WTC11 (cell line): ENCODE measurements at regions not wholly inside any gene's neighbourhood (a gene's known extent, or its start where the extent isn't known, plus 50 kb on each side); places are given as distances from the start of the nearest gene placed in this dataset.

Experiments
- ATAC-seq: fragments of 200-7000 bp; cut with Tn5 transposase; 2 replicates; pipeline ENCODE4 v1.10.0; 2021; ENCODE audit warnings: mild to moderate bottlenecking, moderate library complexity
- CTCF ChIA-PET: fragments of 300-600 bp; sonication (Branson Sonifier 250); formaldehyde crosslinking; loops from one replicate; lab custom pipeline; 2021; ENCODE audit warnings: antibody characterized with exemption; lab: Charles Lee
- POLR2A ChIA-PET: fragments of 350-600 bp; sonication (Branson Sonifier 250); formaldehyde crosslinking; loops from one replicate; lab custom pipeline; 2021; ENCODE audit warnings: antibody characterized with exemption; lab: Charles Lee
- DNase-seq: peaks from one replicate; pipeline ENCODE4 v3.0.0; 2021; ENCODE audit warnings: low spot score
- H3K27ac Mint-ChIP-seq: 2 replicates; pipeline ENCODE4 v1.8.0; 2021; ENCODE audit warnings: mixed read lengths
- H3K27me3 Mint-ChIP-seq: 2 replicates; pipeline ENCODE4 v1.8.0; 2021; ENCODE audit warnings: low read depth, mild to moderate bottlenecking, moderate library complexity, mixed read lengths
- H3K36me3 Mint-ChIP-seq: 2 replicates; pipeline ENCODE4 v1.8.0; 2021; ENCODE audit warnings: mixed read lengths
- H3K4me1 Mint-ChIP-seq: 2 replicates; pipeline ENCODE4 v1.8.0; 2022; ENCODE audit warnings: mixed read lengths
- H3K4me3 Mint-ChIP-seq: 2 replicates; pipeline ENCODE4 v1.8.0; 2021; ENCODE audit warnings: mild to moderate bottlenecking, moderate library complexity, mixed read lengths
- H3K9me3 Mint-ChIP-seq: 2 replicates; pipeline ENCODE4 v1.8.0; 2021; ENCODE audit warnings: mixed read lengths
- CREM ChIP-seq: sonication (generic); formaldehyde crosslinking; IDR thresholded peaks from 2 replicates; pipeline ENCODE4 v1.8.1; 2022; ENCODE audit warnings: mild to moderate bottlenecking, missing genetic modification reagents, moderate library complexity
- E2F4 ChIP-seq: sonication (generic); formaldehyde crosslinking; IDR thresholded peaks from 2 replicates; pipeline ENCODE4 v1.8.1; 2022; ENCODE audit warnings: low read depth, mild to moderate bottlenecking, moderate library complexity, missing genetic modification reagents, borderline replicate concordance
- ELF4 ChIP-seq: sonication (generic); formaldehyde crosslinking; IDR thresholded peaks from 2 replicates; pipeline ENCODE4 v1.8.1; 2022; ENCODE audit warnings: low read depth, mild to moderate bottlenecking, moderate library complexity, missing genetic modification reagents
- GABPB1 ChIP-seq: sonication (generic); formaldehyde crosslinking; IDR thresholded peaks from 2 replicates; pipeline ENCODE4 v1.8.1; 2023; ENCODE audit warnings: mild to moderate bottlenecking, missing genetic modification reagents
- GTF2I ChIP-seq: fragments of 250-450 bp; sonication (Bioruptor Pico); conservative IDR thresholded peaks from 2 replicates; pipeline ENCODE4 v1.4.0; 2021; ENCODE audit warnings: mild to moderate bottlenecking
- MAX ChIP-seq: sonication (generic); formaldehyde crosslinking; IDR thresholded peaks from 2 replicates; pipeline ENCODE4 v1.8.0; 2022; ENCODE audit warnings: mild to moderate bottlenecking, missing genetic modification reagents
- MXD4 ChIP-seq: fragments of 250-450 bp; sonication (Bioruptor Pico); IDR thresholded peaks from 2 replicates; pipeline ENCODE4 v1.8.0; 2021; ENCODE audit warnings: mild to moderate bottlenecking, moderate library complexity, borderline replicate concordance
- STAT6 ChIP-seq: sonication (generic); formaldehyde crosslinking; conservative IDR thresholded peaks from 2 replicates; pipeline ENCODE4 v1.8.1; 2023; ENCODE audit warnings: mild to moderate bottlenecking, low read depth, missing genetic modification reagents, moderate library complexity
- TCF7 ChIP-seq: sonication (generic); formaldehyde crosslinking; IDR thresholded peaks from 2 replicates; pipeline ENCODE4 v1.8.0; 2022; ENCODE audit warnings: mild to moderate bottlenecking, low read depth, missing genetic modification reagents, moderate library complexity
- TEAD4 ChIP-seq: sonication (generic); formaldehyde crosslinking; IDR thresholded peaks from 2 replicates; pipeline ENCODE4 v1.8.0; 2022; ENCODE audit warnings: mild to moderate bottlenecking, missing genetic modification reagents
- ZBTB21 ChIP-seq: sonication (generic); formaldehyde crosslinking; IDR thresholded peaks from 2 replicates; pipeline ENCODE4 v1.8.1; 2023; ENCODE audit warnings: mild to moderate bottlenecking, missing genetic modification reagents, borderline replicate concordance
- ZNF317 ChIP-seq: sonication (generic); formaldehyde crosslinking; IDR thresholded peaks from 2 replicates; pipeline ENCODE4 v1.8.1; 2023; ENCODE audit warnings: low read depth, mild to moderate bottlenecking, moderate library complexity, missing genetic modification reagents, borderline replicate concordance
- ZNF532 ChIP-seq: fragments of 250-450 bp; sonication (Bioruptor Pico); IDR thresholded peaks from 2 replicates; pipeline ENCODE4 v1.9.0; 2021; ENCODE audit warnings: mild to moderate bottlenecking, borderline replicate concordance
- ZNF671 ChIP-seq: fragments of 250-450 bp; sonication (Bioruptor Pico); IDR thresholded peaks from 2 replicates; pipeline ENCODE4 v1.8.0; 2021; ENCODE audit warnings: mild to moderate bottlenecking
- TF ChIP-seq, protein P1 (sequence below): sonication (generic); formaldehyde crosslinking; IDR thresholded peaks from 2 replicates; pipeline ENCODE4 v1.8.1; 2022; ENCODE audit warnings: missing genetic modification reagents, borderline replicate concordance
- TF ChIP-seq, protein P2 (sequence below): sonication (generic); formaldehyde crosslinking; IDR thresholded peaks from 2 replicates; pipeline ENCODE4 v1.8.1; 2022; ENCODE audit warnings: mild to moderate bottlenecking, missing genetic modification reagents, moderate library complexity, borderline replicate concordance
- TF ChIP-seq, protein P3 (sequence below): fragments of 250-450 bp; sonication (Bioruptor Pico); conservative IDR thresholded peaks from 2 replicates; pipeline ENCODE4 v1.9.0; 2021; ENCODE audit warnings: mild to moderate bottlenecking

DNA sequence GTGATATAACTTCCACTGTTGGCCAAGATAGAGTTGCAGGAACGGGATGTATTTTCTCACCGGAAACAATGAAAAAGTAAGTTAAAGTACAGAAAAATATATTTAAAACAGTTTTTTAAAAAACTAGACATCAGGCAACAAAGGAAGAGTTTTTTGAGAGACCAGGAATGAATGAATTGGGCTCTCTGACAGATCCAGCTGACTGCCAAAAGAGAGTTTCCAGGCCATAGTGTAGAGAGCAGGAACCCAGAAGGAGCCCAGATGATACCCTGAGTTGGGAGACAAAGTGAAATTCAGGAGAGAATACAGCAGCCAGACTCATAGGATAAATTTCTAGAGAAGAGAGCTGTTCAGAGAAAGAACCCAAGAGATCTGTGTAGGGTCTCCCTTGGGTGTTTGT, 362.6 kb upstream of the SMIM21 start:
- H3K36me3 Mint-ChIP-seq: peaks cover 6% of the 10 kb centered on the region; the same call in 1 of the 2 replicates
- no peak for DNase-seq
- TF ChIP-seq MXD4 (CRISPR knock-in tag) (no peak), ZNF671 (CRISPR knock-in tag) (no peak), TCF7 (no peak), GABPB1 (CRISPR knock-in tag) (no peak), CREM (CRISPR knock-in tag) (no peak), TEAD4 (CRISPR knock-in tag) (no peak)
- TF ChIP-seq, protein P1, sequence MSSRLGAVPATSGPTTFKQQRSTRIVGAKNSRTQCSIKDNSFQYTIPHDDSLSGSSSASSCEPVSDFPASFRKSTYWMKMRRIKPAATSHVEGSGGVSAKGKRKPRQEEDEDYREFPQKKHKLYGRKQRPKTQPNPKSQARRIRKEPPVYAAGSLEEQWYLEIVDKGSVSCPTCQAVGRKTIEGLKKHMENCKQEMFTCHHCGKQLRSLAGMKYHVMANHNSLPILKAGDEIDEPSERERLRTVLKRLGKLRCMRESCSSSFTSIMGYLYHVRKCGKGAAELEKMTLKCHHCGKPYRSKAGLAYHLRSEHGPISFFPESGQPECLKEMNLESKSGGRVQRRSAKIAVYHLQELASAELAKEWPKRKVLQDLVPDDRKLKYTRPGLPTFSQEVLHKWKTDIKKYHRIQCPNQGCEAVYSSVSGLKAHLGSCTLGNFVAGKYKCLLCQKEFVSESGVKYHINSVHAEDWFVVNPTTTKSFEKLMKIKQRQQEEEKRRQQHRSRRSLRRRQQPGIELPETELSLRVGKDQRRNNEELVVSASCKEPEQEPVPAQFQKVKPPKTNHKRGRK (CRISPR knock-in tag): no peak
- TF ChIP-seq, protein P2, sequence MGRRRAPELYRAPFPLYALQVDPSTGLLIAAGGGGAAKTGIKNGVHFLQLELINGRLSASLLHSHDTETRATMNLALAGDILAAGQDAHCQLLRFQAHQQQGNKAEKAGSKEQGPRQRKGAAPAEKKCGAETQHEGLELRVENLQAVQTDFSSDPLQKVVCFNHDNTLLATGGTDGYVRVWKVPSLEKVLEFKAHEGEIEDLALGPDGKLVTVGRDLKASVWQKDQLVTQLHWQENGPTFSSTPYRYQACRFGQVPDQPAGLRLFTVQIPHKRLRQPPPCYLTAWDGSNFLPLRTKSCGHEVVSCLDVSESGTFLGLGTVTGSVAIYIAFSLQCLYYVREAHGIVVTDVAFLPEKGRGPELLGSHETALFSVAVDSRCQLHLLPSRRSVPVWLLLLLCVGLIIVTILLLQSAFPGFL (CRISPR knock-in tag): no peak
- TF ChIP-seq, all 79 proteins: peak for 0
- peaks cover 22% of the 10 kb centered on the region for H3K9me3 Mint-ChIP-seq
- no peak overlapping the region for H3K4me3 Mint-ChIP-seq
- no peak overlapping the region for H3K27ac Mint-ChIP-seq
- no peaks in the 10 kb centered on the region; the same call in 1 of the 2 replicates for H3K27me3 Mint-ChIP-seq
- CTCF ChIA-PET: no interaction called here
- H3K4me1 Mint-ChIP-seq: no peaks in the 10 kb centered on the region
- no peak for ATAC-seq
- POLR2A ChIA-PET: no interaction called here

- CTCF ChIA-PET: no interaction called here
Observed at GRCh38 chr18:75785834-75786233, 358.3 kb upstream of the SMIM21 start.

More at GRCh38 chr18:75785834-75786233, 358.3 kb upstream of the SMIM21 start:
- no peak for ATAC-seq
- no peak for DNase-seq
- Mint-ChIP-seq H3K27ac (no peak overlapping the region), H3K4me3 (no peak overlapping the region), H3K36me3 (no peaks in the 10 kb centered on the region), H3K9me3 (peaks cover 3% of the 10 kb centered on the region; the same call in 1 of the 2 replicates), H3K4me1 (peaks cover 8% of the 10 kb centered on the region), H3K27me3 (no peaks in the 10 kb centered on the region; the same call in 1 of the 2 replicates)
- TF ChIP-seq ZNF317 (no peak), ZNF532 (CRISPR knock-in tag) (no peak), MAX (CRISPR knock-in tag) (no peak), STAT6 (CRISPR knock-in tag) (no peak), TEAD4 (CRISPR knock-in tag) (no peak), ZBTB21 (CRISPR knock-in tag) (no peak), E2F4 (CRISPR knock-in tag) (no peak), ELF4 (no peak), GTF2I (CRISPR knock-in tag) (no peak)
- TF ChIP-seq, protein P2 (CRISPR knock-in tag): no peak
- TF ChIP-seq, protein P3, sequence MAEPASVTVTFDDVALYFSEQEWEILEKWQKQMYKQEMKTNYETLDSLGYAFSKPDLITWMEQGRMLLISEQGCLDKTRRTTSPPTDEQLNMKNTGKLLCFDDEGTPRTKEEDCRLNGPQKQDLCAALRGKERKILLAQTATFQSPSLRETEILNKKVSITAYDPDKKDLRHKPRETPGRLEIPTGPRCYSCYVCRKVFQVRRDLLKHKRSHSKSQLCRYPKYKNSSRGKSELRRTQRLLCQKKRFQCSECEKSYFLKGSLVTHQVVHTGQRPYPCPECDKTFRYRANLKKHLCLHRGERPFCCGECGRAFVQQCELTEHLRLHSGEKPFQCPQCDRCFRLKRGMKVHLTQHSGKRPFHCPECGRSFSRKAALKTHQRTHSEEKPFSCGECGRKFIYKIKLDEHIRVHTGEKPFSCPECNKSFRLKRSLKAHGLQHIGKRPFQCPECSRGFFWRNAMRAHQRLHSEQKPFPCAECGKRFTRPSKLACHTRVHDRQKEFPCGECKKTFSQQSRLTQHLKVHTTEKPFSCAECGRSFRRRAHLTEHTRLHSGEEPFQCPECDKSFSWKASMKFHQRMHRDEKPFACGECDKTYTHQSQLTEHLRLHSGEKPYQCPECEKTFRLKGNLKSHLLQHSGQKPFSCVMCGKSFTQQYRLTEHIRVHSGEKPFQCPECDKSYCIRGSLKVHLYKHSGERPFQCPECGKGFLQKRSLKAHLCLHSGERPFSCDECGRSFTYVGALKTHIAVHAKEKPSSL (CRISPR knock-in tag): no peak
- POLR2A ChIA-PET: no interaction called here
